ENCODE measurements at regions not wholly inside any gene's neighbourhood (a gene's known extent, or its start where the extent isn't known, plus 50 kb on each side); places are given as distances from the start of the nearest gene placed in this dataset.

- no peak for DNase-seq (ENCODE audit: low spot score)
Measured at GRCh38 chr4:153034681-153035080, 98.6 kb downstream of the FHDC1 start.

- no peak for DNase-seq (ENCODE audit: low spot score)
Measured at GRCh38 chr4:153036931-153037482, 100.9 kb downstream of the FHDC1 start.

GRCh38 chr4:153038623-153039311 lies 102.6 kb downstream of the FHDC1 start:
- no peak for DNase-seq (ENCODE audit: low spot score)

GRCh38 chr4:153039542-153040185 lies 103.5 kb downstream of the FHDC1 start:
- DNase-seq (ENCODE audit: low spot score), result no peak

- DNase-seq (ENCODE audit: low spot score), result no peak
Measured at GRCh38 chr4:153040677-153041076, 104.6 kb downstream of the FHDC1 start.

- no peak for DNase-seq (ENCODE audit: low spot score)
Measured at GRCh38 chr4:153044036-153044435, 107.9 kb downstream of the FHDC1 start.

GRCh38 chr4:153045111-153045982 lies 109.2 kb downstream of the FHDC1 start:
- DNase-seq (ENCODE audit: low spot score), result peak; percentile 22

- DNase-seq (ENCODE audit: low spot score), result no peak
Measured at GRCh38 chr4:153058671-153059060, 122.5 kb downstream of the FHDC1 start.

GRCh38 chr4:153060196-153060595 lies 124.1 kb downstream of the FHDC1 start:
- no peak for DNase-seq (ENCODE audit: low spot score)

- DNase-seq (ENCODE audit: low spot score), result no peak
Measured at GRCh38 chr4:153061971-153062370, 125.8 kb downstream of the FHDC1 start.

- no peak for DNase-seq (ENCODE audit: low spot score)
Measured at GRCh38 chr4:153062652-153063168, 126.6 kb downstream of the FHDC1 start.

GRCh38 chr4:153063490-153063889 lies 127.4 kb downstream of the FHDC1 start:
- no peak for DNase-seq (ENCODE audit: low spot score)

GRCh38 chr4:153064571-153064970 lies 128.4 kb downstream of the FHDC1 start:
- DNase-seq (ENCODE audit: low spot score), result no peak

- DNase-seq (ENCODE audit: low spot score), result no peak
Measured at GRCh38 chr4:153065276-153065675, 129.2 kb downstream of the FHDC1 start.

- no peak for DNase-seq (ENCODE audit: low spot score)
Measured at GRCh38 chr4:153067376-153067775, 131.3 kb downstream of the FHDC1 start.

- DNase-seq (ENCODE audit: low spot score), result no peak
Measured at GRCh38 chr4:153068751-153069150, 132.6 kb downstream of the FHDC1 start.

GRCh38 chr4:153071958-153072598 lies 132.2 kb upstream of the TRIM2 start:
- DNase-seq (ENCODE audit: low spot score), result no peak

GRCh38 chr4:153072661-153073060 lies 131.6 kb upstream of the TRIM2 start:
- DNase-seq (ENCODE audit: low spot score), result no peak

GRCh38 chr4:153074486-153074885 lies 129.8 kb upstream of the TRIM2 start:
- no peak for DNase-seq (ENCODE audit: low spot score)

- DNase-seq (ENCODE audit: low spot score), result no peak
Measured at GRCh38 chr4:153074936-153075630, 129.2 kb upstream of the TRIM2 start.

GRCh38 chr4:153075836-153076518 lies 128.3 kb upstream of the TRIM2 start:
- DNase-seq (ENCODE audit: low spot score), result no peak
